Left lung (tissue), 4 donors: ENCODE measurements at regions not wholly inside any gene's neighbourhood (a gene's known extent, or its start where the extent isn't known, plus 50 kb on each side); places are given as distances from the start of the nearest gene placed in this dataset.
A peak's percentile ranks its signal among the peaks of the same experiment; 100 is the strongest.

ENCODE experiments used
- ATAC-seq: fragments of 200-7000 bp; cut with Tn5 transposase; one replicate; pipeline ENCODE4 v1.9.1; 2020; ENCODE audit warnings: moderate library complexity
- DNase-seq, 4 donors: peaks; one replicate each; pipeline ENCODE4 v3.0.0-alpha.2; 2013 to 2020
- H3K27ac ChIP-seq, 2 donors: fragments of 200-600 bp; sonication (generic) in 1 of 2; one replicate each; pipeline versions ENCODE4 v1.5.0 to v1.8.0; 2020 to 2021
- H3K27me3 ChIP-seq, 2 donors: fragments of 200-600 bp; sonication (generic) in 1 of 2; one replicate each; pipeline versions ENCODE4 v1.5.0 to v1.8.0; 2020 to 2021
- H3K36me3 ChIP-seq, 2 donors: fragments of 200-600 bp; sonication (generic) in 1 of 2; one replicate each; pipeline versions ENCODE4 v1.5.0 to v1.8.0; 2020 to 2021
- H3K4me1 ChIP-seq, 2 donors: fragments of 200-600 bp; one replicate each; pipeline ENCODE4 v1.8.0; 2021
- H3K4me3 ChIP-seq, 2 donors: fragments of 200-600 bp; sonication (generic) in 1 of 2; one replicate each; pipeline versions ENCODE4 v1.5.0 to v1.8.0; 2020 to 2021; ENCODE audit warnings: mild to moderate bottlenecking in 1 of 2
- H3K9me3 ChIP-seq, 2 donors: fragments of 200-600 bp; sonication (generic) in 1 of 2; one replicate each; pipeline versions ENCODE4 v1.5.0 to v1.8.0; 2020 to 2021
- intact Hi-C, 2 donors: fragments of 100-400 bp; cut with DNase I; formaldehyde crosslinking; loops; one replicate each; pipeline versions ENCODE4 v1.11.2 to v1.14.2; 2022
- TF ChIP-seq, protein P1 (sequence below), 2 donors: fragments of 200-600 bp; sonication (generic) in 1 of 2; IDR thresholded peaks; one replicate each; pipeline versions ENCODE4 v1.5.0 to v1.8.0; 2021; ENCODE audit warnings: antibody characterized with exemption in 2 of 2
- donor health status: DM: no; HTN: yes; CAD: no.
- donor health status: DM: no; HTN: no; CAD: no.

DNA sequence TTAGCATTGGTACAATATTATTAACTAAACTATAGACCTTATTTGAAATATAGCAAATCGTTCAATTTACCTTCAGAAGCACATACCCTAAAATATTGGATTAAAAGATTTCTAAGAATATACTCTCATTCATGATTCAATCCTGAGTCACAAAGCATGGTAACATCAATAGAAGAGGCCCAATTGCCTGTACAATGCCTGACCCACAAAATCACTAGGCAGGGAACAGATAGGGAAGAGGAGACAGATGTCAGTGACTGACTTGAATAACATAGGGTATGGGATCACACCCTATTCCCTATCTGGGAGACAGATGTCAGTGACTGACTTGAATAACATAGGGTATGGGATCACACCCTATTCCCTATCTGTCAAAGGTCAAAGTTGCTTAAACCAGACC is 611.6 kb upstream of the VRK2 start:
- Histone ChIP-seq H3K36me3 (no peaks in the 10 kb centered on the region), H3K4me1 (no peaks in the 10 kb centered on the region), H3K27me3 (no peaks in the 10 kb centered on the region), H3K4me3 (no peak overlapping the region), H3K9me3 (no peaks in the 10 kb centered on the region), H3K27ac (no peak overlapping the region)
- ATAC-seq (no peak), DNase-seq (no peak)
- TF ChIP-seq, protein P1, sequence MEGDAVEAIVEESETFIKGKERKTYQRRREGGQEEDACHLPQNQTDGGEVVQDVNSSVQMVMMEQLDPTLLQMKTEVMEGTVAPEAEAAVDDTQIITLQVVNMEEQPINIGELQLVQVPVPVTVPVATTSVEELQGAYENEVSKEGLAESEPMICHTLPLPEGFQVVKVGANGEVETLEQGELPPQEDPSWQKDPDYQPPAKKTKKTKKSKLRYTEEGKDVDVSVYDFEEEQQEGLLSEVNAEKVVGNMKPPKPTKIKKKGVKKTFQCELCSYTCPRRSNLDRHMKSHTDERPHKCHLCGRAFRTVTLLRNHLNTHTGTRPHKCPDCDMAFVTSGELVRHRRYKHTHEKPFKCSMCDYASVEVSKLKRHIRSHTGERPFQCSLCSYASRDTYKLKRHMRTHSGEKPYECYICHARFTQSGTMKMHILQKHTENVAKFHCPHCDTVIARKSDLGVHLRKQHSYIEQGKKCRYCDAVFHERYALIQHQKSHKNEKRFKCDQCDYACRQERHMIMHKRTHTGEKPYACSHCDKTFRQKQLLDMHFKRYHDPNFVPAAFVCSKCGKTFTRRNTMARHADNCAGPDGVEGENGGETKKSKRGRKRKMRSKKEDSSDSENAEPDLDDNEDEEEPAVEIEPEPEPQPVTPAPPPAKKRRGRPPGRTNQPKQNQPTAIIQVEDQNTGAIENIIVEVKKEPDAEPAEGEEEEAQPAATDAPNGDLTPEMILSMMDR (IDR thresholded peaks at IDR 0.05), result no peak
- intact Hi-C loops, result no loop called here

DNA sequence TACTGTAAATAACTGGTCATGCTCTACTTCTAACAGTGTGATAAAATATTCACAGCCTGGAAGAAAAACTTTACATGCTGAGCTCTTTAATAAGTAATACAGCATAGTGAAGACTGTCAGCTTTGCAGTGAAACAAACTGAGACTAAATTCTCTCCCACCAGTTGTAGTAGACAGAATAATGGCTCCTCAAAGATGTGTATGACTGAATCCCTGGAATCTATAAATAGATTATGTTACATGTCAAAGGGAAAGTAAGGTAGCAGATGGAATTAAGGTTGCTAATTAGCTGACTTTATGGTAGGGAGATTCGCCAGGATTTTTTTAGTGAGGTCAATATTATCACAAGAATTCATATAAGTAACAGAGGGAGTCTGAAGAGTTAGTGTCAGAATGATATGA is 609.5 kb upstream of the VRK2 start:
- Histone ChIP-seq H3K27me3 (no peaks in the 10 kb centered on the region), H3K36me3 (no peaks in the 10 kb centered on the region), H3K4me3 (no peak overlapping the region), H3K9me3 (no peaks in the 10 kb centered on the region), H3K4me1 (no peaks in the 10 kb centered on the region), H3K27ac (no peak overlapping the region)
- no peak for DNase-seq
- ATAC-seq, result no peak
- TF ChIP-seq, protein P1 (IDR thresholded peaks at IDR 0.05), result no peak
- intact Hi-C loops, result no loop called here

DNA sequence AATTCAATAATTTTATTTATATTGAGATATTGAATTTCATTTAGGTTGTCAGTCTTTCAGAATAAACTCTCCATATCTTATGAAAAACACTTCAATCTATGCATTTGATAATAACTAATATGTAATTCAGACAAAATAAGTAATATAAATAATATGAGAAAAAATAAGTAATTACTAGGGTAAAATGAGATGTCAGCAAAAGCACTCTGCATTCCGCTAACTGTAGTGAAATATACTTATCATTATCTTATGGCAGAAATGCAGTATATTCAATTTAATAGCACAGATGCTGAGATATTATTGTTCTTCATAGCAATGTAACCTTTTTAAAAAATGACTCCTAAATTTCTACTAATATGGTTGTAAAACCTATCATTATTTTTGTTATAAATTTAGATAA is 606.2 kb upstream of the VRK2 start:
- Histone ChIP-seq H3K9me3 (no peaks in the 10 kb centered on the region), H3K27ac (no peak overlapping the region), H3K4me3 (no peak overlapping the region), H3K36me3 (no peaks in the 10 kb centered on the region), H3K27me3 (no peaks in the 10 kb centered on the region), H3K4me1 (no peaks in the 10 kb centered on the region)
- ATAC-seq, result no peak
- TF ChIP-seq, protein P1 (IDR thresholded peaks at IDR 0.05), result no peak
- intact Hi-C loops, result no loop called here
- DNase-seq, result no peak

DNA sequence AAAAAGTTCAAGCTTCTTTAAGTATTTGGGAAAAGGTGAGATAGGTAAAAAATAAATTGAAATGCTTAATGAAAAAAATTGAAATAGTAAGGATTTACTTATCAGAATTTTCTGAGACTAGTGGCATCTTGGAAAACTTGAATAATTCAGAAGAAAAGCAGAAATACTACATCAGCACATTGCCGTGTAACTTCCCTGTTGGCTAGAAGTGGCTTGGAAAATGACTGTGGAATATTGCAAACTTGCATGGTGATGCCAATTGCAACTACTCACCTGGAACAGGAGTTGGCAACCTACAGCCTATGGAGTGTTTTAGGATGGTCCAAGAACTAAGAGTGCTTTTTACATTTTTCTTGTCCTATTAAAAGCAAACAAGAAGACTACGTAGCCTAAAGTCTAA is 603.5 kb upstream of the VRK2 start:
- H3K4me3 ChIP-seq, result no peak overlapping the region
- no peaks in the 10 kb centered on the region for H3K4me1 ChIP-seq
- no peaks in the 10 kb centered on the region for H3K36me3 ChIP-seq
- ATAC-seq, result no peak
- no peaks in the 10 kb centered on the region for H3K27me3 ChIP-seq
- intact Hi-C loops, result no loop called here
- no peaks in the 10 kb centered on the region for H3K9me3 ChIP-seq
- H3K27ac ChIP-seq, result no peak overlapping the region
- no peak for DNase-seq
- TF ChIP-seq, protein P1 (IDR thresholded peaks at IDR 0.05), result no peak

DNA sequence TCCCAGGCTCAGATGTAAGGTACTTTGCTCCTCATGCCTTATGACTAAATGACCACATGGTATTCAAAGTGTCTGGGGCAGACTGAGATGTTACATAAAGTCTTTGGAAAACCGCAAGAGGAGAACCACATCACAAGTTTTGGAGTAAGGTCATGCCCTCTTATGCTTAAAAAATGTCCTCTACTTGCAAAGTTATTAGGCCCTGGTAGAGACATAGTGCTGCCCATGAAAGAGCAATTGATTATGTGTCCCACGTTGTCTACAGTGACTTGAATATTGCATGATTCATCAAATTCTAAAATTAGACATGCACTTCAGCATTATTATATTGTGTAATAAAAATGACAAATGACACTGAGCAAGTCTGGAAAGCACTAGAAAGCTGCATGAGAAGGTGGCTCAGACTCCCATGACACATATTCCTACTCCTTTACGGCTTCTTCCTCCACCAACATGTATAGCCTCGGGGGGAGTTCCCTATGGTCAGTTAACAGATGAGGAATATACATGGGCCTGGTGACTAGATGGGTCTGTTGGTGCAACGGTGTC is 602.6 kb upstream of the VRK2 start:
- no peaks in the 10 kb centered on the region for H3K27me3 ChIP-seq
- no peaks in the 10 kb centered on the region for H3K4me1 ChIP-seq
- no peaks in the 10 kb centered on the region for H3K36me3 ChIP-seq
- peak overlapping the region in 1 of 2 donors; percentile 3 for H3K27ac ChIP-seq
- no peak overlapping the region for H3K4me3 ChIP-seq
- DNase-seq (no peak), ATAC-seq (peak; percentile 74)
- intact Hi-C loops, result no loop called here
- TF ChIP-seq, protein P1 (IDR thresholded peaks at IDR 0.05), result no peak
- H3K9me3 ChIP-seq, result no peaks in the 10 kb centered on the region
